Mesendoderm (in vitro differentiated cells): ENCODE measurements at regions not wholly inside any gene's neighbourhood (a gene's known extent, or its start where the extent isn't known, plus 50 kb on each side); places are given as distances from the start of the nearest gene placed in this dataset.

Experiments
- DNase-seq: peaks from one replicate; pipeline ENCODE4 v3.0.0; 2013
- H2AK5ac ChIP-seq: 2 replicates; pipeline ENCODE4 v1.6.1; 2013; ENCODE audit warnings: low read length, inconsistent platforms
- H2BK120ac ChIP-seq: 2 replicates; pipeline ENCODE4 v1.6.1; 2013; ENCODE audit warnings: low read depth, mild to moderate bottlenecking, low read length, moderate library complexity, mixed read lengths
- H2BK15ac ChIP-seq: replicated peaks from 2 replicates; pipeline ENCODE4 v1.6.1; 2013; ENCODE audit warnings: low read depth, mild to moderate bottlenecking, moderate library complexity
- H2BK5ac ChIP-seq: 2 replicates; pipeline ENCODE4 v1.6.1; 2013; ENCODE audit warnings: low read length, inconsistent platforms
- H3K18ac ChIP-seq: 2 replicates; pipeline ENCODE4 v1.6.1; 2013; ENCODE audit warnings: mild to moderate bottlenecking, low read length, mixed read lengths
- H3K23ac ChIP-seq: one replicate; pipeline ENCODE4 v1.6.1; 2013; ENCODE audit warnings: low read length
- H3K27ac ChIP-seq: 2 replicates; pipeline ENCODE4 v1.5.1; 2013; ENCODE audit warnings: low read depth, mild to moderate bottlenecking, inconsistent platforms, low read length, moderate library complexity
- H3K27me3 ChIP-seq: 2 replicates; pipeline ENCODE4 v1.6.1; 2013; ENCODE audit warnings: low read length, control low read depth, mild to moderate bottlenecking, inconsistent platforms; ENCODE audit not compliant: insufficient read depth, poor library complexity
- H3K36me3 ChIP-seq: 2 replicates; pipeline ENCODE4 v1.6.1; 2013; ENCODE audit warnings: low read length, inconsistent platforms; ENCODE audit not compliant: control insufficient read depth, insufficient read depth
- H3K4ac ChIP-seq: one replicate; pipeline ENCODE4 v1.6.1; 2013; ENCODE audit warnings: low read depth, mild to moderate bottlenecking, low read length, moderate library complexity
- H3K4me1 ChIP-seq: 2 replicates; pipeline ENCODE4 v1.6.1; 2013; ENCODE audit warnings: low read depth, low read length, inconsistent platforms; ENCODE audit not compliant: control insufficient read depth
- H3K4me2 ChIP-seq: 2 replicates; pipeline ENCODE4 v1.6.1; 2013; ENCODE audit warnings: low read length
- H3K4me3 ChIP-seq: 2 replicates; pipeline ENCODE4 v1.5.1; 2013; ENCODE audit warnings: mild to moderate bottlenecking, low read length
- H3K56ac ChIP-seq: one replicate; pipeline ENCODE4 v1.6.1; 2013; ENCODE audit warnings: low read length
- H3K79me1 ChIP-seq: 2 replicates; pipeline ENCODE4 v1.6.1; 2013; ENCODE audit warnings: low read length, inconsistent platforms
- H3K79me2 ChIP-seq: 2 replicates; pipeline ENCODE4 v1.6.1; 2013; ENCODE audit warnings: mild to moderate bottlenecking, low read length; ENCODE audit not compliant: control insufficient read depth, insufficient read depth
- H3K9ac ChIP-seq: 2 replicates; pipeline ENCODE4 v1.6.1; 2013; ENCODE audit warnings: low read length, inconsistent platforms
- H4K5ac ChIP-seq: one replicate; pipeline ENCODE4 v1.6.1; 2013; ENCODE audit warnings: low read length
- H4K8ac ChIP-seq: one replicate; pipeline ENCODE4 v1.6.1; 2013; ENCODE audit warnings: low read depth, mild to moderate bottlenecking, control low read depth, low read length, moderate library complexity
- WGBS: extraction: QIAGEN DNeasy Blood & Tissue Kit; methylation state at CpG from one replicate; pipeline ENCODE4 v1.1.7; 2013; ENCODE audit warnings: low lambda C conversion rate, missing lambda C conversion rate; ENCODE audit not compliant: insufficient coverage; ENCODE audit errors: extremely low coverage; 5-methylcytosine and 5-hydroxymethylcytosine counted together

GRCh38 chr22:44371741-44372525, 59.2 kb upstream of the SHISAL1 start:
- Histone ChIP-seq H3K23ac (no peak overlapping the region), H3K36me3 (no peaks in the 10 kb centered on the region), H3K9ac (no peak overlapping the region), H2BK15ac (no peak overlapping the region), H3K4ac (no peak overlapping the region), H2AK5ac (no peak overlapping the region), H3K56ac (no peak overlapping the region), H3K79me2 (no peaks in the 10 kb centered on the region), H2BK120ac (no peak overlapping the region), H3K18ac (no peak overlapping the region), H3K27me3 (no peaks in the 10 kb centered on the region), H3K4me1 (no peaks in the 10 kb centered on the region), H2BK5ac (no peak overlapping the region), H3K27ac (no peak overlapping the region), H4K5ac (no peak overlapping the region), H3K79me1 (no peaks in the 10 kb centered on the region), H4K8ac (no peak overlapping the region), H3K4me2 (no peak overlapping the region), H3K4me3 (no peak overlapping the region)
- no CpG with 5 or more reads among the region's 3 CpGs for WGBS
- no peak for DNase-seq

DNA sequence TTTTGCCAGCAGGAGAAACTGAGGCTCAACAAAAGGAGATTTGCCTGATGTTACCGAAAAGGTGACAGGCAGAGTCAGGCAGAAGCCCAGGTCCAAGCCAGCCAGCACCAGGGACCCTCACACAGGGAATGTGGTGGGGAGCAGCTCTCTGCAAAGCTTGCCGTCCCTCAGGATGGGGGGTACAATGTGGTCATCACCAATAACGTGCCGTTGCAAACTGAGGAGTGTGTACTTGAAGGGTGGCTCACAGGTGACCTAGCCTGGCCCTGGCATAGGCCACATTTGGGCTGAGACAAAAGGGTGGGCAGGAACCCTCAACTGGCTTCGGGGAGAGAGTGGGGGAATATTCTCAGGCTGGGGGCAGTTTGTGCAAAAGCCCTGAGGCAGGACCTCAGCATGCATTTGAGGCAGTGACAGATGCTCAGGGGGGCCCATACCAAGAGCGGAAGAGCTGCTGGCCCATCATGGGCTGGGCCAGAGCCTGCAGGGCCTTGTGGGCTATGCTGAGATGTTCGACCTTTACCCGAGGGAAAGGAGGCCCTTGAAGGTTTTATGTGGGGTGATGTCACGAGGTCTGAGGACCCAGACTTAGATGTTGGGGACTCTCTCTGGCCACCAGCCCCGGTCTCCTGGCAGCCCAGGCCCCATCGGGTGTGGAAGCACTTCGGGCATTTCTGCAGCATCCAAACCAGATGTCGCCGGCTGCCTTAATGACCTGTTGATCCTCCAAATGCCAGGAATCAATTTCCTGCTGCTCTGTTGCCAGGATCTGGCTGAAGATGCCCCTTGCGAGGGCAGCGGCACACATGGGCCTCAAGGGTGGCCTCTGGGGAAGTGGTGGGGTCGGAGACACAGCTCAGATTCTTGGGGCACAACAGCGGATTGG, 57.4 kb upstream of the SHISAL1 start:
- Histone ChIP-seq H3K27ac (no peak overlapping the region), H3K9ac (no peak overlapping the region), H3K4me3 (no peak overlapping the region), H4K8ac (no peak overlapping the region), H3K18ac (no peak overlapping the region), H2BK5ac (no peak overlapping the region), H3K4me1 (no peaks in the 10 kb centered on the region), H3K79me1 (no peaks in the 10 kb centered on the region), H3K36me3 (no peaks in the 10 kb centered on the region), H3K4ac (no peak overlapping the region), H2BK120ac (no peak overlapping the region), H2BK15ac (no peak overlapping the region), H3K79me2 (no peaks in the 10 kb centered on the region), H3K27me3 (no peaks in the 10 kb centered on the region), H3K4me2 (no peak overlapping the region), H4K5ac (no peak overlapping the region), H3K56ac (no peak overlapping the region), H3K23ac (no peak overlapping the region), H2AK5ac (no peak overlapping the region)
- no peak for DNase-seq
- no CpG with 5 or more reads among the region's 18 CpGs for WGBS

DNA sequence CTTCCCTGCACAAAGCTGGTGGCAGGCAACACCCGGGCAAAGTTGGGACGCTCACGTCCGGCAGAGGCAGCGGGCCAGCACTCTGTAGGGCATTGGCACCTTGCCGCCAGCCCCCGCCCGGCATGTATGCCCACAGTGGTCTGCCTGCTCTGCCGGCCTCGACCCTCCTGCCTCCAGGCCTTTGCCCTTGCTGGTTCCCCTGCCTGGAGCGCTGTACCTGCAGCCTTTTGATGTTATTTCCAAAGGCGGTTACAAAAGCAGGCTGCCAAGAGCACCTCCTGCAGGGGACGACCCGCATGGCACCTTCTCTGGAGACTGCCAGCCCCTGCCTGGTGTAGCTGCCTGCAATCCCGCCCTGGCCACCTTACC, 56.5 kb upstream of the SHISAL1 start:
- Histone ChIP-seq H3K79me1 (no peaks in the 10 kb centered on the region), H3K27ac (no peak overlapping the region), H3K27me3 (no peaks in the 10 kb centered on the region), H4K8ac (no peak overlapping the region), H3K23ac (no peak overlapping the region), H2BK15ac (no peak overlapping the region), H2BK5ac (no peak overlapping the region), H3K4me3 (no peak overlapping the region), H2AK5ac (no peak overlapping the region), H4K5ac (no peak overlapping the region), H3K18ac (no peak overlapping the region), H3K56ac (no peak overlapping the region), H3K4me2 (no peak overlapping the region), H3K4ac (no peak overlapping the region), H3K4me1 (no peaks in the 10 kb centered on the region), H3K9ac (no peak overlapping the region), H3K36me3 (no peaks in the 10 kb centered on the region), H2BK120ac (no peak overlapping the region), H3K79me2 (no peaks in the 10 kb centered on the region)
- WGBS = no CpG with 5 or more reads among the region's 15 CpGs
- peak; percentile 65 for DNase-seq

DNA sequence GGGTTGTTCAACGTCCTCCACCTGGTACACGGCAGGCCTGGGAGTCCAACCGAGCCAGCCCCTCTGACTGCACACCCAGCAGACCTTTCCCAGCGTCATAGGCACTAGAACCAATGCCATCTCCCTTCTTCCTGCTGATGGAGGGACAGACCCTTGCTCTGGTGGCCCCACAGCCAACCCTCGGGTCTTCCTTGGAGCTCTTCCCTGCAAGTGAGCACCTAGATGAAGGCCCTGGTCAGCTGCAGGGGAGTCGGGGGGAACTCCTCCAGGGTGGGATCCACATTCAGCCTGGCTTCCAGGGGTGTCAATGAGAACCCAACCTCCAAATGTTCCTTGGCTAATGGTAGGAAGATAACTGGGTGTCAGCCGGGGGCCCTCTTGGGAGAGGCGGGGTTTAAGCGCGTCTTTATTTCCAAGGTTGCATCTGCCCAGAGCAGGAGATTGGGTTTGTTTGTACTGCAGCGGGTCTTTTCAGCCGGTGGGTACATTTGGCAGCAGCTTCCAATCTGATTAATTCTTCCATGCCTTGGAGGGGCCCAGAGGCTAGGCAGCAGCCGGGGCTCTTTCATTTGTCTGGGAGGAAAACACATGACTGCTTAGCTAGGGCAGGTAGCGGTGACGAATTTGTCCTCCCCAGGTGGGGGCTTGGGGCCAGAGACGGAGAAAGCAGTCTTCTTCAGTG, 56.0 kb upstream of the SHISAL1 start:
- Histone ChIP-seq H4K5ac (no peak overlapping the region), H3K4me3 (no peak overlapping the region), H3K18ac (no peak overlapping the region), H2AK5ac (no peak overlapping the region), H3K79me2 (no peaks in the 10 kb centered on the region), H3K79me1 (no peaks in the 10 kb centered on the region), H3K4me1 (no peaks in the 10 kb centered on the region), H3K36me3 (no peaks in the 10 kb centered on the region), H3K27ac (no peak overlapping the region), H3K9ac (no peak overlapping the region), H3K56ac (no peak overlapping the region), H2BK5ac (no peak overlapping the region), H4K8ac (no peak overlapping the region), H2BK120ac (no peak overlapping the region), H3K4ac (no peak overlapping the region), H2BK15ac (no peak overlapping the region), H3K4me2 (no peak overlapping the region), H3K27me3 (no peaks in the 10 kb centered on the region), H3K23ac (no peak overlapping the region)
- no CpG with 5 or more reads among the region's 16 CpGs for WGBS
- no peak for DNase-seq

GRCh38 chr22:44366372-44367300, 53.9 kb upstream of the SHISAL1 start:
- Histone ChIP-seq H3K56ac (no peak overlapping the region), H4K5ac (no peak overlapping the region), H3K4ac (no peak overlapping the region), H3K4me3 (no peak overlapping the region), H3K79me2 (no peaks in the 10 kb centered on the region), H3K79me1 (no peaks in the 10 kb centered on the region), H3K18ac (no peak overlapping the region), H3K27me3 (no peaks in the 10 kb centered on the region), H2BK15ac (no peak overlapping the region), H4K8ac (no peak overlapping the region), H2BK120ac (no peak overlapping the region), H2AK5ac (no peak overlapping the region), H3K36me3 (no peaks in the 10 kb centered on the region), H3K4me1 (no peaks in the 10 kb centered on the region), H3K9ac (no peak overlapping the region), H3K27ac (no peak overlapping the region), H2BK5ac (no peak overlapping the region), H3K4me2 (no peak overlapping the region), H3K23ac (no peak overlapping the region)
- no peak for DNase-seq
- no CpG with 5 or more reads among the region's 7 CpGs for WGBS
